ENCODE measurements at regions not wholly inside any gene's neighbourhood (a gene's known extent, or its start where the extent isn't known, plus 50 kb on each side); places are given as distances from the start of the nearest gene placed in this dataset.
A peak's percentile ranks its signal among the peaks of the same experiment; 100 is the strongest.

DNA sequence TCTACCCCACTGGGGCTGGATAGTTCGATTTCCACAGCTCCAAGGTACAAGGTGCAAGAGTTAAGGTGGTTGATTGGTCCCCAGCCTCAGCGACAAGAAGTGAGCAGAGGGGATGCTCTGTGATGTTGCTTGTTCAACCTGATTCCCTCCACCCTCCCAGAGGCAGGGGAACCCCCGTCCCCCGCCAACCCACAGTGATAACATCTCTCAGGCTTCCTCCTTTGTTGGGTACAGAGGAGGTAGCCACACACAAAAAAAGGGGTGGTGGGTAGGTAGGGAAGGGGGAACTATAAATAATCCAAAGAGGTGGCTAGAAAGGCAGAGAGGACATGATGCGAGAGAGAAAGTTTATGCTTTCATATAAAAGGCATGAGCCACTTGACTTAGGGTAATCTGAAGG is 192.9 kb upstream of the POU3F3 start:
- DNase-seq (ENCODE audit: low read depth in 4 of 4, low spot score in 3 of 4), result no peak

- DNase-seq (ENCODE audit: low read depth in 4 of 4, low spot score in 3 of 4), result no peak
These were observed 189.2 kb upstream of the POU3F3 start for GRCh38 chr2:104664672-104665071.

GRCh38 chr2:104668631-104669030 is 185.3 kb upstream of the POU3F3 start:
- no peak for DNase-seq (ENCODE audit: low read depth in 4 of 4, low spot score in 3 of 4)

DNA sequence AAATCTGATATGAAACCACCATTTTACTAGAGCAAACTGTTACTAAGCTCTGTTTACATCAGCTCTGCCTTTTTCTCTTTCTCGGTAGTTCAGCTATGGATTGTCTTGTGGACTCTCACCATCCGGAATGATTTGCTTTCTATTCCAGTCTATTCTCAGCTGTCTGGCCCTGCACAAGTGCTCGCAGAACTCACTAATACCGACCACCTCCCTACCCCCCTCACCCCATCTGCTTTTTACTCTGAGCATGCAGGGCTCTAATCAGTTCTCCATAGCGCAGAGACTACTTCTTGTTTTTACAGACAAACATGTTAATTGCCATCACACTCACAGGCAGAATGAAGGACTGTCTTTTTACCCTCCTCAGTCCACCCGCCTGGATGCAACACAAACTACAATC is 180.7 kb upstream of the POU3F3 start:
- DNase-seq (ENCODE audit: low read depth in 4 of 4, low spot score in 3 of 4), result no peak

DNA sequence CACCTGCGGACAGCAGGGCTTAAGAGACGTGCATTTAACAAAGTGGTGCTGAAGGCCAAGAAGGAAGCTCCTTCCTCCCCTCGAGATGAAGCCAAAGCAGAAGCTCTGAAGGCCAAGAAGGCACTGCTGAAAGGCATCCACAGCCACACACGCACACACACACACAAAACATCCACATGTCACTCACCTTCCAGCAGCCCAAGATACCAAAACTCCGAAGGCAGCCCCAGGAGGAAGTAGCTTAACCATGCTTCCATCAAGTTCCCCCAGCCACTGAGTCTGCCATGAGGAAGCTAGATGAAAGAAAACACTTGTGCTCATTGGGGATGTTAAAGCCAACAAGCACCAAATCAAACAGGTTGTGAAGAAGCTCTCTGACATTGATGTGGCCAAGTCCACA is 175.7 kb upstream of the POU3F3 start:
- no peak for DNase-seq (ENCODE audit: low read depth in 4 of 4, low spot score in 3 of 4)

- DNase-seq (ENCODE audit: low read depth in 4 of 4, low spot score in 3 of 4), result no peak
These were observed 168.3 kb upstream of the POU3F3 start for GRCh38 chr2:104685591-104685990.

DNA sequence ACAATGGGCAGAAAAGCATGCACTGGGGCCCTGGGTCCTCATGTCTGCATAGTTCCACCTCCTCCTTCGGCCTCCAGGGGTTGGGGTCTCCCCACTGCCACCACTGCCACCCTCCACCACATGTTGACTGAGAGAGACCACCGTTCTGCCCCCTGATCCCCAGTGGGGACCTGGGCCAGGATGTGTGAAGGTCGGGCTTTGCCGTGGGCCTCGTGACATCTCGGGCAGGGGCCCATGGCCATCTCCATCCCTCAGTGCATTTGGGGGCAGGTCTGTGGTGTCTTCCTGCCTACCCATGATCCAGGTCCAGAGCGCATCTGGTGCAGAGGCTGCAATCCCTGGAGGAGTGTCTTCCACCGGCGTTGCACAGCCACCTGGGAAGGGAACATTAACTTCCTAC is 166.8 kb upstream of the POU3F3 start:
- no peak for DNase-seq (ENCODE audit: low read depth in 4 of 4, low spot score in 3 of 4)

DNA sequence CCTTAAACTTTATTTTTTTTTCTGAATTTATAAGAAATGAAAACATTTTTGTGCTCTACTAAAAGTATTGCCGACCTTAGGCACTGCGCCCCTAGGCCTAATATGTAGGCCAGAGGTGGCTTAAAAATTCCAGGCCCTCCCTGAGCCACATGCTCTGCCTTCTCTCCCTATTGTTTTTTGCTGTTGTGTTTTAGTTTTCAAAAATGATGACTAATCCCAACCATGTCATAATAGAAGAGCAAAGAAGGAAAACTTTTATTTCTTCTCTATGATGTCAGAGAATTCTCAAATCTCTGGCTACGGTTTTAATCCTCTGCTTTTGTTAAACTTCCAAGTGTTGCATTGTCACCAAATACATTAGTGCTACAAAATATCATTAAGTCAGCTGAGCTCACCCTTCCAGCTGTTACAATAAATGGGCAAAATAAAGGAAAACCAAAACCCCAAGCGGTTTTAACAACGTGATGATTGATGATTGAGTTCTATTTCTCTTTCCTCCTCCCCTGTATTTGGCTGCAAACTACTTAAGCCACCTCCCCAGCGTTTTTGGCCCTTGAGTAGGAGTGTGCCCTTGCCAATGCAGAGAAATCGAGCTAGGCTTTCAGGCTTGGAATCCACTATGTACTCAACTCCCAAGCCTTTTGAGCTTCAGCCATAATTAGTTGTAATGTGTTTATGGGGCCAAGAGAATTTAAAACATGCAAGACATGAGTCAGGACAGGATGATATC is 163.5 kb upstream of the POU3F3 start:
- no peak for DNase-seq (ENCODE audit: low read depth in 4 of 4, low spot score in 3 of 4)

GRCh38 chr2:104698276-104698675 is 155.6 kb upstream of the POU3F3 start:
- no peak for DNase-seq (ENCODE audit: low read depth in 4 of 4, low spot score in 3 of 4)

DNA sequence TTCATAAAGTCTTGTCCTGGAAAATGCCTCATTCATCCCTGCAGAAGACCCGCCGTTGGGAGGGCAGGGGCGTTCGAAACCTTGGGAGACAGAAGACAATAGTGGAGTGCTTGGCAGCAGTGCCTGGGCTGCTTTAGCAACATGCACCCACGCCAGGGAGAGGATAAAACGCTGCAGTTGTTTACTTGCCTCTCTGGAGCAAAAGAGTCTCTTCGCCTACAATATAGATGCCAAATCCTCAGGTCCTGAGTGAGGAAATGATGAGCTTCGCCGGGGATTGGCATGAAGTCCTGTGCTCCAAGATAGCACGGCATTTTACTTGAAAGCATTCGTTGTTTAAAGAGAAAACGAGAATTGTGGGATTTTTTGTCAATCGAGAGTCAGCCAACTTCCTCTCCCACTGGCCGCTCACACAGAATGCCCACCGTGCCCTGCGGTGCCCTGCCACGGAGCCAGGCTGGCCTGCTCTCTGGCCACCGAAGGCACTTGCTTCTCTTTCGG is 152.5 kb upstream of the POU3F3 start:
- no peak for DNase-seq (ENCODE audit: low read depth in 4 of 4, low spot score in 3 of 4)

GRCh38 chr2:104702031-104702850 is 151.7 kb upstream of the POU3F3 start:
- DNase-seq (ENCODE audit: low read depth in 4 of 4, low spot score in 3 of 4), result peak in 3 of 4 donors; percentile 26 to 66 (median 39)

GRCh38 chr2:104703669-104704068 is 150.2 kb upstream of the POU3F3 start:
- DNase-seq (ENCODE audit: low read depth in 4 of 4, low spot score in 3 of 4), result no peak

DNA sequence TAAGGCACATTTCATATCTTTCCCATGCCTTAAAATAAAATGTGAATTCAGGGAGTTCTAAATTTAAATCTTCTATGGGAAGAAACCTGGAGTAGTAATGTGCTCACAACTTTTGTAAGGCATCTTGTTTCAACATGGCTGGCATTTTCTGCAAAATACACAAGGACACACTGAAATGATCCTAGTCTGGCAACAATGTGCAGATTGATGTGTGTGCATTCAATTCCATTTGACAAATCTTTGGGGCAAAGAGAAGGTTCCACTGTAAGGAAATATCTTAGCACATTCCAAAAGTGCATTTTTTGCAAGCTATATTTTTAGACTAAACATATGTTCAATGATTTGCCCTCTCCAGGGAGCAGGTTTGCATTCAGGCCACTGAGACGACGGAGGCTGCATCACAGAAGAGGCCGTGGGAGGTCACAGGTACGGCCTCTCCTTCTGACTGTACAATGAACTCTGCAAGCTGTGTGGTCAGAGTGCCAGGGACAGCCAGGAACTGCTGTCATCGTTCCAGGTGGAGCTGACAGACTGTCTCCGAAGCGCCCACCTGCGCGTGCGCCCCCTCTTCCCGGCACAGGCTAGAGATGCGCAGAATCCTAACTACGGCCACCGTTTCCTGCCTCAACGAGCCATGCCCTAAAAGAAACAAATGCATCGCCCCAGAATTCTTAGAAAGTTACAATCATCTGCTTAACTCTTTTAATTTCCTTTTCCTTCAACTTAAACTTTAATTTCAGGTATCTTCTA is 149.2 kb upstream of the POU3F3 start:
- no peak for DNase-seq (ENCODE audit: low read depth in 4 of 4, low spot score in 3 of 4)

- no peak for DNase-seq (ENCODE audit: low read depth in 4 of 4, low spot score in 3 of 4)
These were observed 146.9 kb upstream of the POU3F3 start for GRCh38 chr2:104707056-104707455.

DNA sequence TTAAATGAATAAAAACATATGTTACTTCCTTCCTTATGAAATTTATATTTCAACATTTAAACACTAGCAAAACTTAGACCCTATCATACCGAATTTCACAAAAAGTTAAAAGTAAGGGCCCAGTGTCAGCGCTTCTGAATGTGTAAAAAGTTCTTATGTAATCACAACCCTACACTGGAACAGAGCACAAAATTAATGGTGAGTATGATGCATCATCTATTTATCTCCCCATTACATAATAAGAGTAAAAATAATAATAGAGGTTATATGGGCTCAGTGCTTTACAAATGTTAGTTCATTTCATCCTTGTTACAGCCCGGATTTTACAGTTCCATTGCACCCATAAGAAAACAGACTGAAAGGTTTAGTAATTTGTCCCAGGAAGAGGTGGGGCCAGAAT is 144.9 kb upstream of the POU3F3 start:
- DNase-seq (ENCODE audit: low read depth in 4 of 4, low spot score in 3 of 4), result no peak

DNA sequence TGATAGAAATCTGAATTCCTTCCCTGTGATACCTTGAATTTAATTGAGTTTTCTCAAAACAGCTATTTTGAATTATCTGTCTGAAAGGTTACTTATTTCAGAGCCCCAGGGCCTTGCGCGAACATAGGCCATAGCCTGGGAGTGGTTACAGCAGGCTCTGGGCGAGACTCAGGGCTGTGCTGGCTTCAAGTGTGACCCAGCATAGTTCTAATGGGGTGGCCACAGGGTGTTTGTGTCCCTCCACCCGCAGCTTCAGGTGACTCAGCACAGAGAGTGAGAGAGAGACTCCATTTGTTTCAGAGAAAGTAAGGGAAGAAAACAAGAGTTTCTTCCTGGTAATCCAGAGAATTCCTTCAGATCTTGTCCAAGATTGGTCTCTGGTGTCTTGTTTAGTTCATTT is 137.9 kb upstream of the POU3F3 start:
- no peak for DNase-seq (ENCODE audit: low read depth in 4 of 4, low spot score in 3 of 4)

GRCh38 chr2:104733226-104733943 is 120.5 kb upstream of the POU3F3 start:
- DNase-seq (ENCODE audit: low read depth in 4 of 4, low spot score in 3 of 4), result no peak

- DNase-seq (ENCODE audit: low read depth in 4 of 4, low spot score in 3 of 4), result no peak
These were observed 118.9 kb upstream of the POU3F3 start for GRCh38 chr2:104734937-104735586.

GRCh38 chr2:104736026-104736425 is 117.9 kb upstream of the POU3F3 start:
- DNase-seq (ENCODE audit: low read depth in 4 of 4, low spot score in 3 of 4), result no peak

DNA sequence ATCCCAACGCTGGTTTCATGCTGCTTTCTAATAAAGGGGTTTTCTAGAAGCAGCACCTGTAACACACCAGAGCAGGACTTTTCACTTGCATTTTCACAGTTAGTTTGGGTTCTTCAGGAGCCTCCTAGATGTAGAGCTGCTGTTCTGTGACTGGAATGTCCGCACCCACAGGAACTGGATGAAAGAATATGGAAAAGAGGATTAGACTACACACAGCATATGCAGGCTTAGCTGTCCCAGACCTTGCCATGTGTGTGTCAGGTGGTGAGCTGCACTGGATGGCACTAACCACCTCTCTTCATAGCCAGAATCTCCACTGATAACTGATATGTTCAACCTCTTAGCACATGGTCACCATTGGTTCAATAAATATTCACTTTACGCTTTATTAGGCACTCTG is 112.1 kb upstream of the POU3F3 start:
- DNase-seq (ENCODE audit: low read depth in 4 of 4, low spot score in 3 of 4), result no peak
